Stimulated activated CD8-positive, alpha-beta memory T cell treated with anti-CD3 and anti-CD28 coated beads, Interleukin-4, amount 100 ng/mL, for 48 hours (primary cell): ENCODE measurements at regions not wholly inside any gene's neighbourhood (a gene's known extent, or its start where the extent isn't known, plus 50 kb on each side); places are given as distances from the start of the nearest gene placed in this dataset.
A peak's percentile ranks its signal among the peaks of the same experiment; 100 is the strongest.

Experiments
- DNase-seq: peaks from one replicate; pipeline ENCODE4 v3.0.0-alpha.2; 2020

GRCh38 chr2:59896499-59897245, 656.8 kb downstream of the BCL11A start:
- no peak for DNase-seq

DNA sequence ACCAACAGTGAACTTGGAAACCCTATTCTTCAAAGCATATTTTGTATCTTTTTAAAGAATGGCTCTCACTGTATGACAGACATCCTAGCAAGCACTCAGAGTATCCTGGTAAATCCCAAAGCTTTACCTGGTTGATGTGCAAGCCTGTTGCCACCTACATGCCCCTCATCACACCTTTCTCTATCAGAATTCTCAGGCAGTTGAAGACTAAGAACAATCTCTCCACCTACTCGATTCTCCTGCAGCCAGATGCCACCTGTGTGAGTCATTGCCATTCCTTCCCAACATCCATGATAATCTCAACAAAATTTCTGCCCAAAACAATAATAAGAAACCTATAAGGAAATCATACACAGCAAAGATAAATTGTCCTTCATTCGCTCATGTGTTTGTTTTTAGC, 659.8 kb downstream of the BCL11A start:
- DNase-seq: no peak

DNA sequence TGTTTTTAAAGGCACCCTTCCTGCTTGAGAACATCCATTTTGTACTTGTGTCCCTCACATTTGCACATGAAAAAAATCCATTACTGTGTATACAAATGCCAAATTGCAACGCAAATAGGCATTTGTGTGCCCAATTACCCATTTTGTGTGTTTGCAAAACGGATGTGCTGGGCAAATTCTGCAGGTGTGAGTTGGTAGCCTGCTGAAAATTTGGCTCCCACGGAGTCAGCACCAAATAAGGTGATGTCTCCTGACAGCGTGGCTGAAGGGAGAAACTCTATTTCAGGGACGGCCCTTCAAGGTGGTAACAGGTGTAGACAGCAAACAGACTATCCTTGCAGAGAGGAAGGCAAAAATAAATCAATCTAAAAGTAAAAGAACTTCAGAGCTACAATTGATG, 661.1 kb downstream of the BCL11A start:
- DNase-seq: no peak

- no peak for DNase-seq
Measured at GRCh38 chr2:59889305-59889704, 664.1 kb downstream of the BCL11A start.

GRCh38 chr2:59888706-59889105, 664.7 kb downstream of the BCL11A start:
- DNase-seq: no peak

GRCh38 chr2:59888015-59888414, 665.4 kb downstream of the BCL11A start:
- DNase-seq: peak; percentile 36

DNA sequence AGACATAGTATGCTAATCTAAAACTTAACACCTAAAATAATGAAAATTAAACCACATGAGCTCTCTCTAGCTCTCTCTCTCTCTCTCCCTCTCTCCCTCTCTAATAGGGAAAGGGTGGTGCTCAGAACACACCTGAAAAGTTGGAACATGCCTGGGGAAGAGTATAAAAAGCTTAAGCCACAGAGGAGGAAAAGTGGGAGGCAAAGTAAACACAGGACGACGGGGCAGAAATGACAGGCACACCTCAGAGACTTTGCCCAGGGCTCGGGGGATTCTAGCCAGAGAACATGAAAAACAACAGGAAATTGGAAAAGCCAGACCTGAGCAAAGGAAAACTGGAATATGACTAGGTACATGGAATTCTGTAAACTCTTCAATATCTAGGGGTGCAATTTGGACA, 666.1 kb downstream of the BCL11A start:
- no peak for DNase-seq

DNA sequence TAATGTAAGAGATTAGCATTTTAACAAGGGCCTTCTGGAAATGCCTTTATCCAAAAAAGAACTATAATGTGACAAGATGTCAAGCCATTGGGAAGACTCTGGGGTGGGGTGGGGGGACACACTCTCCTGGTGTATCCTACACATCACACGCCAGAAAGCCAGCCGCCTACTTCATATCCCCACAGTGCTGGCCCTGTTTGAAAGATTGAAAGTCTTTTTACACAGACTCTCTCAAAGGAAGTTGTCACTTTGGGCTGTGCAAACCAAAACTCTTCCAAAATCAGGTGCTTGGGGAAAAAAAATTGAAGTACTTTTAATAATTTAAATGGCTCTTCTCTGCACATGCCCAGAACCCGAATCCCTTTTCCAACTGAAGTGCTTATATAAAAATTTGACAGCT, 666.7 kb downstream of the BCL11A start:
- no peak for DNase-seq

DNA sequence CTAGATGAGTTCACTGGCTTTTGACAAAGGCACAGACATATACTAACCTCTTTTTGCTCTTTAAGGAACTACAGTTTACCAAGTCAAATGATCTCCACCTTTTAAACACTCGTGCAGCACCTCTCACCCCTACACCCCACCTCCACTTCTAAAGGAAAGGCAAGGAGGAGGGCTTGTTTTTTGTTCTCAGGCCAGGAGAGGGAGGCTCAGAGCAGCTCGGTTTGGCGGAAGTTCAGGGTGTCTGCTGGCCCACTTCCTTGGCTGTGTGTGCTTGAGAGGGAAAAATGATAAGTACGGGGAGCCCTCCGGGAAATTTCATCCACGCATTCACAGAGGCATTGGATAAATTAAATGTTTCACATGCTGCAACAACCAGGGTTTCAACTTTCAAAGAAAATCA, 667.9 kb downstream of the BCL11A start:
- no peak for DNase-seq

DNA sequence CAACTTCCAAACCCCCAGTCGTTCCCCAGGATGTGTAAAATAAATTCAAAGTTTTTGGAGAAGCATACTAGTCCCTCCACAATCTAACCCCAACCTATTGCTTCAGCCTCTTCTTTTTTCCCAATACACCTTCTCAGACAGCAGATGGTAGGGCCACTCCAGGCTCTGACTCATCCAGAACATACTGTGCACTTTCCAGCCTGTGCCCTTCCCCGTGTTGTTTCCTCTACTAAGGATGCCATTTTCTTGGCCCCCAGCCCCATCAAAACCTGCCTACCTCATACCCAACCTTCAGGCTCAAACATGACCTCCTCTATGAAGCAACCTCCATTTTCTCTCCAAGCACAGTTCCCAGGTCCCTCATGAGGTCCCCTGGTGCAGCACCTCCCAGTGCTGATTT, 669.3 kb downstream of the BCL11A start:
- no peak for DNase-seq

GRCh38 chr2:59882822-59883221, 670.6 kb downstream of the BCL11A start:
- no peak for DNase-seq

DNA sequence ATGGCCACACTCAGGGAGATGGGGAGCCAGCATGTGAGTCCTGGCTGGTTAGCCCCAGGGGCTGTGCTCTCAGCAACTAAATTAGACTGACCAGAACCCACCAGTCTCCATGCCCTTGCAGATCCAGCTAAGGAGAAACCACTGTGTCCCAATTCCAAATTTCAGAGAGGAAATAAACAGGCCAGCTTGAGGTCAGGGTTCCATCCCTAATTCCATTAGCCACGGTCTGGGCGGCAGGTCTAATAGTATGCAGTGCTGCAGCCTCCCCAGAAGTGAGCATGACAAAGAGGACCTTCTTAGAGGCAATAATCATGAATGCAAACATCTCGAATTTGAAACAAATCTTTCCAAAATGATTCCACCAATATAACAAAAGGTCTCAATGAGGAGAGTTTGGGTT, 671.2 kb downstream of the BCL11A start:
- no peak for DNase-seq

DNA sequence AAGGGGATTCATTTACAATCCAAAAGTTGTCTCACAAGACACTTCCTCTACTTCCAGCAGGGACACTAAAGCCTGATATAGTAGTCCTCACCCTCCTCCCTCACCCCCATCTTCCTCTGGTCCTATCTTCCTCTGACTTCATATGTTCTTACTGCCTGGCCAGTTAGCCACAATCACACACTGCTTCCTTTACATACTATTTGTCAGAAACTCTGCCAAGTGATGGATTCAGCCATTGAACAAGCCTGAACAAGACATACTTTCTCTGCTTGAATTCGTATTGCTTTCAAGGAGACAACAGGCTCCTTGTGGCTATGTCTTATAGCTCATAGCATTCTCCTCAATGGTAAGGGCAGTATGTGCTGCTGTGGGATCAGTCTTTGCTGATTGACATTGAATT, 672.2 kb downstream of the BCL11A start:
- no peak for DNase-seq

GRCh38 chr2:59879700-59880131, 673.7 kb downstream of the BCL11A start:
- no peak for DNase-seq

- no peak for DNase-seq
Measured at GRCh38 chr2:59875836-59876235, 677.6 kb downstream of the BCL11A start.

- DNase-seq: no peak
Measured at GRCh38 chr2:59874971-59875755, 678.3 kb downstream of the BCL11A start.

DNA sequence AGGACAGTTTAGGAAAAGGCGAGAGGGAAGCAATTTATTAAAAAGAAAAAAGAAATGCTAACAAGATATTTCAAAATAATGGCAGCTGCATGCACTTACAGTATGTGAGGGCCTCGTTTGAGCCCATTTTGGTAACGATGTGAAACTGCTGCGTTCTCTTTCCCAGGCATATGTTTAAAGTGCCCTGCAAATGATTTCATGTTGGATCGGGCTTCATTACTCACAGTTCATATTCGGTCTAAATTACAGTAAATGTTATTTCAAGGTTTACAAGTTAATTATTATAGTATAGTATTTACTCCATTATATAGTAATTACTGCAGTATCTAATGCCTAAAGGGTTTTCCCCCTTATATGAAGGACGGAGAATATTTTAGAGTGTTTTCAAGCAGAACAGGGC, 679.1 kb downstream of the BCL11A start:
- no peak for DNase-seq

DNA sequence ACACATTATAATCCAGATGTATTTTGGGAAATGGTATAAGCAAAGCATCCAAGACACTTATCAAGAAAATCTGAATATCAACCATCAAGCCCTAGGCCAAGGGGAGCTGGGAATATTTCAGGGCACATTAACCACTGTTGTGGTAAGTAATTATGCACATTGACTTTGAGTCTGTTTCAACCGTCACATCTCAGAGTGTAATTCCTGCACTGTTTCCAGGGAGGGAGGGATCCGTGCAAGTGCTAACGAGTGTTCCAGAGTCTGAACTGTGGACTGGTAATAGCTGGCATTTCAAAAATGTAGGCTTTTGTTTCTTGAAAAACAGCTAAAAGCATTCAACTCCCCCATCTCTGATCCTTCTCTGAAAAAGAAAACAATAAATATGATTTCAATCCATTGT, 681.6 kb downstream of the BCL11A start:
- no peak for DNase-seq

- no peak for DNase-seq
Measured at GRCh38 chr2:59868981-59869380, 684.5 kb downstream of the BCL11A start.

GRCh38 chr2:59866436-59866835, 687.0 kb downstream of the BCL11A start:
- no peak for DNase-seq

DNA sequence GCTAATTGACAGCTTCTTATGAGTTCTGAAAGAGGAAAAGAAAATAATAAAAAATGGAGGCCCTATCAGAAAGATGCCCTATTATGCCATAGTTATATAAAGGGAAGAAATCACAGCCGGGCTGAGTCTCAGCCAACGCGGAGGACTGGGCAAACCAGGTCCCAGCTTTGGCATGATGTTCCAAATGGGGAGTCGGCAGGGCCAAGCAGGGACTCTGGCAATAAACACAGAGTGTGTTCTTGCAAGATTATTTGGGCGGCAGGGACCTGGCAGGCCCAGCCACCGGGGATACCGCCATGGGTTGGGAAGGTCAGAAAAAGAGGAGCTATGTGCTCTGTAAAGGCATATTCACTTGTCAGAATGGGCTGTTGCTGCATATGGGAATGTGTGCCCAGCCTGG, 694.9 kb downstream of the BCL11A start:
- no peak for DNase-seq

DNA sequence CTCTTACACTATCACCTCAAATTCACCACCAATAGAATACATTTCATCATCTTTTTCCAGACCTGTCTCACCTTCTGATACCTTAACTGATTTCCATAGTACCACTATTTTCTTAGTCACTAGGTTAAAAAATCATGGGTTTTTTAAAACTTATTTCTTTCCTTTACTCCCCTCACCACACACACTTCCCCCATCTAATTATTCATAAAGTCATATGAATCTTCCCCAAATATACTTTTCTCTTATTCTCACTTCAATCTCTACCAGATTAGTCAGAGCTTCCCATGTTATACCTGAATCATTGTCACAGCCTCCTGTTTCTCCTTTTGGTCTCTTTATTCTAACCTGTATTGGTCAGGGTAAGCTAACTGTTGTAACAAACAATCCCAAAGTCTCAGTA, 696.3 kb downstream of the BCL11A start:
- no peak for DNase-seq

GRCh38 chr2:59856391-59856790, 697.1 kb downstream of the BCL11A start:
- no peak for DNase-seq

- DNase-seq: no peak
Measured at GRCh38 chr2:59853032-59853431, 700.4 kb downstream of the BCL11A start.
